ENCODE measurements at regions not wholly inside any gene's neighbourhood (a gene's known extent, or its start where the extent isn't known, plus 50 kb on each side); places are given as distances from the start of the nearest gene placed in this dataset.

DNA sequence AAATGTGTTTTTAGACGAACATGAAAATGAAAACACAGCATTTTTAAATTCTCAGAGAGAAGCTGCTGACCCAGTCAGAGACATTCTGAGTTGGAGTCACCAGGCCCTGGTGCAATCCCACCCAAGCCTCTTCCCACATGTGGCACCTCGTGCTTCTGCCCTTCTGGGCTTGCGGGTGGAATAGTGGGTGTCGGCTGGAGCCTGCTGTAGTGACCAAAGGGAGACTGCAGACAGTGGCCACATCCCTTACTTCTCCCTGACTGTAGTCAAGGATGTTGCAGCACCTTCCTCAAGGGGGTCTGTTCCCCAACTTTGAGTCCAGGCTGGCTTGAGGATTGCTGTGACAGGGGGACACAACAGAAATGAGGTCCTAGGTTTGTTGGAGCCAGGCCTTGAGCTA lies 104.4 kb upstream of the GLI2 start:
- H3K4me1 Mint-ChIP-seq (ENCODE audit: low read depth, unreplicated experiment), result peaks cover 6% of the 10 kb centered on the region
- H3K4me2 ChIP-seq (ENCODE audit: low read length), result no peak overlapping the region
- H3K36me3 Mint-ChIP-seq (ENCODE audit: low read depth, unreplicated experiment), result peaks cover 3% of the 10 kb centered on the region
- H3K4me3 ChIP-seq (ENCODE audit: insufficient read depth, low read depth, low read length), result no peak overlapping the region
- TF ChIP-seq, protein P1, sequence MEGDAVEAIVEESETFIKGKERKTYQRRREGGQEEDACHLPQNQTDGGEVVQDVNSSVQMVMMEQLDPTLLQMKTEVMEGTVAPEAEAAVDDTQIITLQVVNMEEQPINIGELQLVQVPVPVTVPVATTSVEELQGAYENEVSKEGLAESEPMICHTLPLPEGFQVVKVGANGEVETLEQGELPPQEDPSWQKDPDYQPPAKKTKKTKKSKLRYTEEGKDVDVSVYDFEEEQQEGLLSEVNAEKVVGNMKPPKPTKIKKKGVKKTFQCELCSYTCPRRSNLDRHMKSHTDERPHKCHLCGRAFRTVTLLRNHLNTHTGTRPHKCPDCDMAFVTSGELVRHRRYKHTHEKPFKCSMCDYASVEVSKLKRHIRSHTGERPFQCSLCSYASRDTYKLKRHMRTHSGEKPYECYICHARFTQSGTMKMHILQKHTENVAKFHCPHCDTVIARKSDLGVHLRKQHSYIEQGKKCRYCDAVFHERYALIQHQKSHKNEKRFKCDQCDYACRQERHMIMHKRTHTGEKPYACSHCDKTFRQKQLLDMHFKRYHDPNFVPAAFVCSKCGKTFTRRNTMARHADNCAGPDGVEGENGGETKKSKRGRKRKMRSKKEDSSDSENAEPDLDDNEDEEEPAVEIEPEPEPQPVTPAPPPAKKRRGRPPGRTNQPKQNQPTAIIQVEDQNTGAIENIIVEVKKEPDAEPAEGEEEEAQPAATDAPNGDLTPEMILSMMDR (IDR thresholded peaks at IDR 0.05; ENCODE audit: insufficient read depth, low read depth, low read length), result no peak
- TF ChIP-seq EZH2 (IDR thresholded peaks at IDR 0.05; ENCODE audit: insufficient read depth, low read length), result no peak
- H3K27ac Mint-ChIP-seq (ENCODE audit: unreplicated experiment), result no peak overlapping the region
- no peak overlapping the region for H3K9ac ChIP-seq (ENCODE audit: low read length)
- H2AFZ ChIP-seq (ENCODE audit: low read depth, low read length), result no peak overlapping the region
- H3K27me3 ChIP-seq (ENCODE audit: insufficient read depth, low read length), result peaks cover 11% of the 10 kb centered on the region
- H4K20me1 ChIP-seq (ENCODE audit: insufficient read depth, low read length), result no peaks in the 10 kb centered on the region
- no peaks in the 10 kb centered on the region for H3K79me2 ChIP-seq (ENCODE audit: insufficient read depth, low read length)
- no peak overlapping the region for H3K27ac ChIP-seq (ENCODE audit: low read depth, low read length)
- FAIRE-seq (no peak), DNase-seq (ENCODE audit: low read depth) (no peak)
- H3K4me3 Mint-ChIP-seq (ENCODE audit: unreplicated experiment), result no peak overlapping the region
- H3K36me3 ChIP-seq (ENCODE audit: insufficient read depth, low read length), result no peaks in the 10 kb centered on the region
- peaks cover 5% of the 10 kb centered on the region for H3K9me3 Mint-ChIP-seq (ENCODE audit: unreplicated experiment)
- peaks cover 49% of the 10 kb centered on the region for H3K27me3 Mint-ChIP-seq (ENCODE audit: low read depth, unreplicated experiment)
- H3K4me1 ChIP-seq (ENCODE audit: insufficient read depth, low read length), result no peaks in the 10 kb centered on the region
- peaks cover 11% of the 10 kb centered on the region for H3K9me3 ChIP-seq (ENCODE audit: insufficient read depth, low read depth, low read length)

DNA sequence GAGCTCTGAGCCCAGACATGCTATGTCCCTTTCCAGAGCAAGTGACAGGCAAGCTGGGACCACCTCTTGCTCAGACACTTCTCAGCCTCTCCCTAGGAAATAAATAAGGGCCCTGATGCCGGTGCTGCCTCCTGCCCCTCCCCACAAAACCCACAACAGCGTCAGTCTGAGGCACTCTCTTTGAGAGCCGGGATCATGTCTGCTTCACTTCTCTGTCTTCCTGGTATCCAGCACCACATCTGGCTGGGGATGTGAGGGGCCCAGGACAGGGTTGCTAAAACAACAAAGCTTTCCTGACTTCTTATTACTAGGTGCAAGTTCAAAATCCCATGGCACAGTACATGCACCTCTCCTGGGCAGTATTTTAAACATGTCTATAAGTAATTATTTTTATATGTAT lies 103.9 kb upstream of the GLI2 start:
- Histone ChIP-seq H3K9me3 (ENCODE audit: insufficient read depth, low read depth, low read length) (peaks cover 11% of the 10 kb centered on the region), H4K20me1 (ENCODE audit: insufficient read depth, low read length) (no peaks in the 10 kb centered on the region), H3K9ac (ENCODE audit: low read length) (no peak overlapping the region), H3K27ac (ENCODE audit: low read depth, low read length) (no peak overlapping the region), H3K4me1 (ENCODE audit: insufficient read depth, low read length) (no peaks in the 10 kb centered on the region), H3K36me3 (ENCODE audit: insufficient read depth, low read length) (no peaks in the 10 kb centered on the region), H3K4me2 (ENCODE audit: low read length) (no peak overlapping the region), H2AFZ (ENCODE audit: low read depth, low read length) (no peak overlapping the region), H3K79me2 (ENCODE audit: insufficient read depth, low read length) (no peaks in the 10 kb centered on the region), H3K4me3 (ENCODE audit: insufficient read depth, low read depth, low read length) (no peak overlapping the region), H3K27me3 (ENCODE audit: insufficient read depth, low read length) (peaks cover 16% of the 10 kb centered on the region)
- DNase-seq (ENCODE audit: low read depth), result no peak
- no peak overlapping the region for H3K4me3 Mint-ChIP-seq (ENCODE audit: unreplicated experiment)
- peaks cover 5% of the 10 kb centered on the region for H3K9me3 Mint-ChIP-seq (ENCODE audit: unreplicated experiment)
- H3K27ac Mint-ChIP-seq (ENCODE audit: unreplicated experiment), result no peak overlapping the region
- H3K4me1 Mint-ChIP-seq (ENCODE audit: low read depth, unreplicated experiment), result peaks cover 6% of the 10 kb centered on the region
- peaks cover 48% of the 10 kb centered on the region for H3K27me3 Mint-ChIP-seq (ENCODE audit: low read depth, unreplicated experiment)
- TF ChIP-seq, protein P1 (IDR thresholded peaks at IDR 0.05; ENCODE audit: insufficient read depth, low read depth, low read length), result no peak
- TF ChIP-seq EZH2 (IDR thresholded peaks at IDR 0.05; ENCODE audit: insufficient read depth, low read length), result no peak
- no peak for FAIRE-seq
- peaks cover 3% of the 10 kb centered on the region for H3K36me3 Mint-ChIP-seq (ENCODE audit: low read depth, unreplicated experiment)

GRCh38 chr2:120632796-120633646 lies 102.6 kb upstream of the GLI2 start:
- Mint-ChIP-seq H3K27me3 (ENCODE audit: low read depth, unreplicated experiment) (peaks cover 49% of the 10 kb centered on the region), H3K4me3 (ENCODE audit: unreplicated experiment) (no peak overlapping the region)
- FAIRE-seq, result no peak

More at GRCh38 chr2:120632796-120633646, 102.6 kb upstream of the GLI2 start:
- Histone ChIP-seq H4K20me1 (ENCODE audit: insufficient read depth, low read length) (no peaks in the 10 kb centered on the region), H3K79me2 (ENCODE audit: insufficient read depth, low read length) (no peaks in the 10 kb centered on the region), H2AFZ (ENCODE audit: low read depth, low read length) (no peak overlapping the region), H3K4me3 (ENCODE audit: insufficient read depth, low read depth, low read length) (no peak overlapping the region), H3K4me1 (ENCODE audit: insufficient read depth, low read length) (no peaks in the 10 kb centered on the region), H3K36me3 (ENCODE audit: insufficient read depth, low read length) (no peaks in the 10 kb centered on the region), H3K27ac (ENCODE audit: low read depth, low read length) (no peak overlapping the region), H3K9me3 (ENCODE audit: insufficient read depth, low read depth, low read length) (peaks cover 11% of the 10 kb centered on the region), H3K9ac (ENCODE audit: low read length) (no peak overlapping the region), H3K27me3 (ENCODE audit: insufficient read depth, low read length) (peaks cover 17% of the 10 kb centered on the region), H3K4me2 (ENCODE audit: low read length) (no peak overlapping the region)
- no peak for TF ChIP-seq EZH2 (IDR thresholded peaks at IDR 0.05; ENCODE audit: insufficient read depth, low read length)
- Mint-ChIP-seq H3K27ac (ENCODE audit: unreplicated experiment) (no peak overlapping the region), H3K36me3 (ENCODE audit: low read depth, unreplicated experiment) (peaks cover 3% of the 10 kb centered on the region), H3K4me1 (ENCODE audit: low read depth, unreplicated experiment) (peaks cover 6% of the 10 kb centered on the region), H3K9me3 (ENCODE audit: unreplicated experiment) (peaks cover 5% of the 10 kb centered on the region)
- DNase-seq (ENCODE audit: low read depth), result no peak

Measured in astrocyte (in vitro differentiated cells and primary cell).